Sigmoid colon (tissue), 4 donors: ENCODE measurements at regions not wholly inside any gene's neighbourhood (a gene's known extent, or its start where the extent isn't known, plus 50 kb on each side); places are given as distances from the start of the nearest gene placed in this dataset.

Source experiments
- EP300 ChIP-seq, 4 donors: sonication (generic); formaldehyde crosslinking; IDR thresholded peaks; one replicate each; pipeline ENCODE4 v1.6.1; 2017; ENCODE audit warnings: antibody characterized with exemption in 4 of 4
- POLR2A ChIP-seq, 2 donors: fragments of 450-650 bp; IDR thresholded peaks; one replicate each; pipeline ENCODE4 v1.6.1; 2016; ENCODE audit warnings: antibody characterized with exemption in 2 of 2, mild to moderate bottlenecking in 2 of 2, moderate library complexity in 2 of 2
- TF ChIP-seq, protein P1 (sequence below), 4 experiments: fragments of 450-650 bp in 3 of 4; fragments of 200-600 bp in 1 of 4; IDR thresholded peaks; one replicate each; pipeline ENCODE4 v1.5.1; 2016 to 2019; ENCODE audit warnings: antibody characterized with exemption in 4 of 4, mild to moderate bottlenecking in 3 of 4, moderate library complexity in 2 of 4

DNA sequence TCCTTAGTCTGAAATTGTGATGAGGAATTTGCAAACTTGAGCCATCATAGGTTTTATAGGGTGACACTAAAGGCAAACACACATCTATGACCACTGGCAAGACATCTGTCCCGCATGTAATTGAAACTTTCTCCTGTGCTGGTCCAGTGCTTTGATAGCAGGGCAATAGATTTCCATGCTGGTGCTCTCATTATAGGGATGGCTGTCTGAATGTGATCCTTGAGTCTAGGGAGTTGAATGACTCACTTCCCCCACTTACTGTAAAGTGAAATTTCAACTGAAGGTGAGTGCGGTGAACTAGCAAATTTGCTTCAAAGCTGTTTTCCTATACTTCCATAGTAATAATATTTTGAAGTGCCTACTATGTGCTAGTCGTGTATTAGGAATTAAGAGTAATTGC lies 1630.0 kb downstream of the STIM2 start:
- no peak for TF ChIP-seq EP300 (IDR thresholded peaks at IDR 0.05)
- TF ChIP-seq, protein P1, sequence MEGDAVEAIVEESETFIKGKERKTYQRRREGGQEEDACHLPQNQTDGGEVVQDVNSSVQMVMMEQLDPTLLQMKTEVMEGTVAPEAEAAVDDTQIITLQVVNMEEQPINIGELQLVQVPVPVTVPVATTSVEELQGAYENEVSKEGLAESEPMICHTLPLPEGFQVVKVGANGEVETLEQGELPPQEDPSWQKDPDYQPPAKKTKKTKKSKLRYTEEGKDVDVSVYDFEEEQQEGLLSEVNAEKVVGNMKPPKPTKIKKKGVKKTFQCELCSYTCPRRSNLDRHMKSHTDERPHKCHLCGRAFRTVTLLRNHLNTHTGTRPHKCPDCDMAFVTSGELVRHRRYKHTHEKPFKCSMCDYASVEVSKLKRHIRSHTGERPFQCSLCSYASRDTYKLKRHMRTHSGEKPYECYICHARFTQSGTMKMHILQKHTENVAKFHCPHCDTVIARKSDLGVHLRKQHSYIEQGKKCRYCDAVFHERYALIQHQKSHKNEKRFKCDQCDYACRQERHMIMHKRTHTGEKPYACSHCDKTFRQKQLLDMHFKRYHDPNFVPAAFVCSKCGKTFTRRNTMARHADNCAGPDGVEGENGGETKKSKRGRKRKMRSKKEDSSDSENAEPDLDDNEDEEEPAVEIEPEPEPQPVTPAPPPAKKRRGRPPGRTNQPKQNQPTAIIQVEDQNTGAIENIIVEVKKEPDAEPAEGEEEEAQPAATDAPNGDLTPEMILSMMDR (IDR thresholded peaks at IDR 0.05): no peak
- TF ChIP-seq POLR2A (IDR thresholded peaks at IDR 0.05): no peak
